GM21576 (cell line): ENCODE measurements at regions not wholly inside any gene's neighbourhood (a gene's known extent, or its start where the extent isn't known, plus 50 kb on each side); places are given as distances from the start of the nearest gene placed in this dataset.
"Not testable (repeated sequence)": the region's sequence is repeated elsewhere in the genome, so short reads cannot be mapped to it uniquely, and the experiment has no call there.

Experiments
- ATAC-seq: cut with Tn5 transposase; IDR thresholded peaks from one replicate; pipeline ENCODE4 v1.9.1; 2021; ENCODE audit warnings: mild to moderate bottlenecking, moderate library complexity; ENCODE audit not compliant: unreplicated experiment

DNA sequence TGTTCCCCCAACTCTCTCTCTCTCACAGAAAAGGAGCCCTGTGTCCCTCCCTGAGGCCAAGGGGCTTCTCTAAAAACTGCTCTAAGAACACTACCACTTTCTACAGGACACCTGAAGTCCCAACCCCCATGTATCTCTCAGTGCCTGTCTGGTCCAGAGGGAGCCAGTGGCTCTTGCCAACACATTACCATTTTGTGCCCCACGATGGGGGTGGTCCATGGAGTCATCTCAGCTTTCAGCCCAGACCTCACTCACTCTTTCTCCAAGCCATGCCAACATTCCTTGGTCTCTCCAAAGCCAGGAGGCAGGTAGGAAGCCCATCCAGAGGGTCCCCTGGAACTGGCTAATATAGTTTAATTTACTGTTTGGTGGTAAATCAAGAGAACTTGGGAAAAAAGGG is 962.1 kb upstream of the DEFB115 start:
- ATAC-seq = not testable (repeated sequence)

GRCh38 chr20:30295967-30296366 is 961.5 kb upstream of the DEFB115 start:
- not testable (repeated sequence) for ATAC-seq

DNA sequence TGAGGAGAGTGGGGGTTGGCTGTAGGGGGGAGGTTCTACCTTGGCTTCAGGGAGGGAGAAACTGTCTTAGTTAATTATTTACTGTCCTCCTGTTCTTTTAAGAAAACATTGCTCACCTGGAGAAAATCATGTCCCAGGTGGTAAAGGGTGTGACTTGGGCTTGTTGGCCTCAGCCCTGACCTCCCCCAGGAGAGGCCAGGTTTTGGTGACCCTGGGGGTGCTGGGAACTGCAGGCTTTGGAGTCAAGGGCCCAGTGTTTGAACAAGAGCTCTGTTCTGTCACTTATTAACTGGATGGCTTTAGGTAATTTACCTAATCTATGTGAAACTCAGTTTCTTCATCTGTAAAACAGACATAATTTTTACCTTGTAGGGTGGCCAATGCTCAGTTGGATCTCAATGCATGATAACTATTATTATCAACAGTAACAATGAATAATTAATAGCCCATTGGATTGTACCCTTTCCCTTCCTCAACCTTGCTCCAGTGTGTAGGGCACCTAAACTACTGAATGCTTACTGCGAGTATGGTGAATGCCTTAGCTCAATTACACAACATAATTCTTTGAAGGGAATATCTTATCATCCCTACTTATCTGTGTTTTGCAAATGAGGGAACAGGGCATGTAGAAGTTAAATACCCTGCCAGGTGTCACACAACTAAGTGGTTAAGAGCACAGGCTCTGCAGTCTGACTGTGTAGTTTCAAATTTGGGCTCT is 959.4 kb upstream of the DEFB115 start:
- ATAC-seq = not testable (repeated sequence)

DNA sequence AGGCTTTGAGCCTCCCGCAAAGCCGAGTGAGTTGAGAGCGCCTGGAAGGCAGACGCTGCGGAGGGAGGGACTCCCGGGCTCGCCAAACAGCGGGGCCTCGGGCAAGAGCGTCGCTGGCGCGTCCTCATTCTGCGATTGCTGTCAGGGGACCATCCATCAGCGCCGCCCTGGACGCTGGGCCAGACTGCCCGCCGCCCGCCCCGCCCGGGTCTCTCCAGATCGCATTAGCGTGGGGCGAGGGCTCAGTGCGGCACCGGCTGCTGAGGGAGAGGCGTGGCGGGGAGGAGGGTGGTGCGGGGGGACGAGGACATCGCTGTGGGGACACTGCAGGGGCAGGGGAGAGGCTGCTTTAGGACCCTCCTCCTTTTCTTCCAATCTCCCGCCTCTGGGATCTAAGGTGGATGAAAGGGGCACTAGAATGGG is 957.2 kb upstream of the DEFB115 start:
- not testable (repeated sequence) for ATAC-seq

DNA sequence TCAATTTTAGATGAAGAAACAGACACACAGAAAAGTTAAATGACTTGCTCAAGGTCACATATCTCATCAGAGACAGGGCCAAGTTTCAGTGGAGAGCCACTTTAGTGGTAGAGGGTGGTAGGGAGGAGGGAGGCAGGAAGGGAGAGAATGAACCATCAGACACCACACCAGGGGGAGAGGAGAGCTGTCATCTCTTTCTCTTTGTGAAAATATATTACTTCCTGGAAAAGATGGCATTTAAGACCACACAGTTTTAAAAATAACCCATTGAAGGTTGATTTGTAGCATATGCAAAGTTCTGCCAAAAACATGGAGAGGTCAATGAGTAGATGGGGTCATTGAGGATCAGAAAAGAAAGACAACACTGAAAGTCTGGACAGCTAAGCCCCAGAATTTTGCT is 954.7 kb upstream of the DEFB115 start:
- not testable (repeated sequence) for ATAC-seq

GRCh38 chr20:30309938-30310337 is 947.5 kb upstream of the DEFB115 start:
- not testable (repeated sequence) for ATAC-seq

- not testable (repeated sequence) for ATAC-seq
Measured at GRCh38 chr20:30310385-30310784, 947.1 kb upstream of the DEFB115 start.

GRCh38 chr20:30312220-30312619 is 945.2 kb upstream of the DEFB115 start:
- ATAC-seq = not testable (repeated sequence)

DNA sequence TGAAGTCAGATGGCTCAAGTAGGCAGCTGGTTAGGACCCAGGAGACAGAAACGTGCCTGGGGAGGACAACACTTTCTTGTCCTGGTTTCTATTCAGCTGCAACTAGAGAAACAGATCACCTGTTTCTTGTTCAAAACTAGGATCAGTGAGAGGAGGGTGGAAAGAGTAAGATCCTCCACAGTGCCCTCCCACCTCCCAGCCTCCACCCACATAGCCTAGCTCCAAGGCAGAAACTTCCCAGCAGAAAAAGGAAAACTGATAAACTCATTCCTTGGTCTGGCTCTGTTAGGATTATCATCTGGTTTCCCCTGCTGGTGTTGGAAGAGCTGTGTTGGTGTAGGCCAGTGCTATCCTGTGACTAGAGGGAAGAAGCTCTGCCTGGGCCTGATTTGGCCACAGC is 943.8 kb upstream of the DEFB115 start:
- ATAC-seq = not testable (repeated sequence)

GRCh38 chr20:30316063-30316462 is 941.4 kb upstream of the DEFB115 start:
- not testable (repeated sequence) for ATAC-seq

GRCh38 chr20:30316532-30317299 is 940.7 kb upstream of the DEFB115 start:
- ATAC-seq = not testable (repeated sequence)

GRCh38 chr20:30333744-30334143 is 923.7 kb upstream of the DEFB115 start:
- not testable (repeated sequence) for ATAC-seq

DNA sequence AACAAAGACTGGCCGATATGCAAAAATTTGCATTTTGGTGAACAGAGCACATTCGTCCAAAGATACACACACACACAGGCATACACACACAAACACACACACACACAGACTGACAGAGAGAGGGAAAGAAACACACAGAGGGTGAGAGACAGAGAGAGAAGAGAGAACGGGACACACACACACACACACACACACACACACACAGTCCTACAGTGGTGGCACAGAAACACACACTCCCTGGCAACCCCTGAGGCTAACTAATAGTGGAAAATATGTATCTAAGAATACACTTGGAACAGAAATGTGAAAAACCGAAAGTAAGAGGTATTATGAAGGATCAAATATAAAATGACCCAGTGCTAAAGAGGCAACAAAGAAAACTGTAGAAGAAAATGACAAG is 919.9 kb upstream of the DEFB115 start:
- not testable (repeated sequence) for ATAC-seq

DNA sequence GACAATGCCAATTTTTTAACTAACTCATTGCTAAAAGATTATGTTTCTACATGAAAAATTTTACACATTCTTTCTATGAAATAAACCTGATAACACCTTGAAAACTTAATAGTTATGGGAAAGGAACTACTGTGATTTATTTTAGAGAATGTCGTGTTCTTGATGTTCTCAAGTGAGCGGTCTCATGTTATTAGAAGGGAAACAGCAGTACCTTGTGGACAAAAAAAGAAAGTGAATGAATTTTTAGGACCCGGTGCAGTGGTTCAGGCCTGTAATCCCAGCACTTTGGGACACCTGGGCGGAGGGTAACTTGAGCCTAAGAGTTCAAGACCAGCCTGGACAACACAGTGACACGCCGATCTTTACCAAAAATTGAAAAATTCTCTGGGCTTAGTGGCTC is 908.5 kb upstream of the DEFB115 start:
- not testable (repeated sequence) for ATAC-seq

DNA sequence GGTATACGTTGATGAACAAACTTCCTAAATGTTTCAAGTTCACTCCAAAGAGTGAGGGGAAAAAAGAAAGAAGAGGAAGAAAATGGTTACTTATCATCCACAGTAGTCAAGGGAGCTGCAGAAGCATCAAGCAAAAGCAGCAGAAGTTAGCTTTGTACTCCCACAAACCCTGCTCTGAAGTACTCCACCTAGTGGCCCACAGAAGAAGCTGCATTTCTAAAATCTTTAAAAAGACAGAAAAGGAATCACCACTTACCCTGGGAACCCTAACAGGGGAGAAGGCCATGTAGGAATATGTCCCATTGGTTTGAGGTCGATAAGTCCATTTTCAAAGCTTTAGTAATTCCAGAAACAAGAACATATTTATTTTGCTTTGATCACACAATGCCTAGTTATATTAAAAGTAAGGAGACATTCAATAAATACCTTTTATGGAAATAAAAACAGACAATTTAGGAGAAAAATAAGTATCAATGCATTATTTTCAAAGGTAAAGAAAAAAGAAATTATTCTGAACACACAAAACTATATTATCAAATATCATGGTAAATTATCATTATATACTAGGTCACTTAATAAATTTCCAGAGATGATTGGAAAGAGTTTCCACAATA is 900.5 kb upstream of the DEFB115 start:
- not testable (repeated sequence) for ATAC-seq

DNA sequence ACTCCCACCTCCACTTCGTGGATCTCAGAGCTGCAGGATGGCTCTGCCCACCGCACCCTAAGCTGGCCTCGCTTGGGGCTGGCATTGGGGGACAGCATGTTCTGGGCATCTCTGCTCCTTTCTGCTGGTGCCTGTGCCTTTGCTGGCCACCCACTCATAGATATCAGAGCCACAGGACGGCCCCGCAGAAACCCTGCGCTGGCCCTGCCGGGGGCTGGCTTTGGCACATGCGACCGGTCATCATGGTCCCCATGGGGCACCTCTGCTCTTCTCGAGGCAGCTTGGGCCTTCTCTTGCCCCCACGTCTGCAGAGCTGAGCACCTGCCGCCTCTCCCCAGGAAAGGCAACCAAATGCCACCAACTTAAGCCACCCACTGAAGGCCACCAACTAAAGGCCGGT is 895.7 kb upstream of the DEFB115 start:
- not testable (repeated sequence) for ATAC-seq

DNA sequence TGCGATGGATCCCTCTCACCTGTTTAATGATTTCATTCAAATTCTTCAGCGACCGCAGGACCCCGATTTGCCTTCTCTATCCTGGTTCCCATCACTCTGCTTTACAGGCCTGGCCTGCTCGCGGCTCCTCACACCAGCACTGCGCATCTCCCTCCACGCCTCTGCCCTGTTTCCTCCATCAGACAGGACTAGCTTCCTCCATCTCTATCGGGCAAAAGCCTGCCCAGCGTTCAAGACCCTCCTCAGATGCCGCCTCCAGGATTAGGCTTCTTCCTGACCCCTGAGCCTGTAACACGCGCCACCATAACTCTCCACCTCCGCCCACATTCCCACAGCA is 881.1 kb upstream of the DEFB115 start:
- ATAC-seq = not testable (repeated sequence)

GRCh38 chr20:30376767-30377658 is 880.5 kb upstream of the DEFB115 start:
- ATAC-seq = peak; percentile 95

DNA sequence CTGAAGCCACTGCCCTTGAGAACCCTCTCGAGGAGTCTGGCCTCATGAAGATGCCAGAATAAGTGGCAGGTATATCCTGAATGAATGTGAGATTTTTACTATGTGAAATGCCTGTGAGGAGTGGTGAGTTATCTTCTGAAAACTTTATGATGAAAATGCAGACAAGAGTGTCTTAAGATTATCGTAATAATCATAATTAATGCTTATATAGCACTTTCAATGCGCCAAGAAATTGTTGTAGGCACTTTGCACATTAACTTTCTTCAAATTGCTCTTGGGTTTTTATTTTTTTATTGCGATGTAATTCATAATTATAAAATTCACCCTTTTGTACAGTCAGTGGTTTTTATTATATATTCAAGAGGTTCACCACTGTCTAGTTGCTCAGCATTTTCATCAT is 879.1 kb upstream of the DEFB115 start:
- not testable (repeated sequence) for ATAC-seq

- ATAC-seq = not testable (repeated sequence)
Measured at GRCh38 chr20:30378721-30379120, 878.7 kb upstream of the DEFB115 start.

- not testable (repeated sequence) for ATAC-seq
Measured at GRCh38 chr20:30384841-30385240, 872.6 kb upstream of the DEFB115 start.
